GM19468 (cell line): ENCODE measurements at regions not wholly inside any gene's neighbourhood (a gene's known extent, or its start where the extent isn't known, plus 50 kb on each side); places are given as distances from the start of the nearest gene placed in this dataset.

Experiments
- ATAC-seq: cut with Tn5 transposase; IDR thresholded peaks from one replicate; pipeline ENCODE4 v1.9.1; 2021; ENCODE audit warnings: mild to moderate bottlenecking, moderate library complexity, moderate number of reproducible peaks; ENCODE audit not compliant: unreplicated experiment; ENCODE audit errors: extremely low read depth

DNA sequence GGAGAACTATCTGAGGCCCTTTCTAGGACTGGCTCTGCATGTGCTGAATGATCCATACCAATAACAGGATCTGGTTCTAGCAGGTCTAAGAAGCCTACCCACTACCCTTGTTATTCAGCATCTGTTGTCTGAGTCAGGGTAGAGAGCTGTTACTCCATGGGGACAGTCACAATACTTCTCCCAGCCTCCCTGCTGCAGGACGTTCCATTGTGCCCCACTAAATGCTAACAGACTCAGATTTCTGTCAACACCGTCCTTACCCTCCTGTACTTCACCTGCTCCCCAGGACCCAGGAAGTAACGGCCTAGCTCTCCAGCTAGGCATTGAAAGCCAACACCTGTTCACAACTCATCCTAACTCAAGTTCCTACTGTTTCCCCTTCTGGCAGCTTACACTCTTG is 719.7 kb upstream of the ID2 start:
- no peak for ATAC-seq

DNA sequence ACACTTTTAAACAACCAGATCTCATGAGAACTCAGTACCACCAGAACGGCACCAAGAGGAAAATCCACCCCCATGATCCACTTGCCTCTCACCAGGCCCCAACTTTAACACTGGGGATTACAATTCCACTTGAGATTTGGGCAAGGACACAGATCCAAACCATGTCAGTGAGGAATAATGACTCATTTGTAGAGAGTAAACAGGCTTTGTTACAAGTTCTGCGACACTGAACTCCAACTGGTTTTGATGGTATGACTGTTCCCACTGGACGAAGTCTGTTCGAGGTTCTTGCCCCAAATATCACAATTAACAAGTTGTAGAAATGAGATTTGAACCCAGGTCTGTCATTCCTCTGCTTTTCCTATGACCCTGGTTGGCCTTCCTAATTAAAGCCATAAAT is 718.1 kb upstream of the ID2 start:
- no peak for ATAC-seq

GRCh38 chr2:7966032-7966431 is 715.8 kb upstream of the ID2 start:
- no peak for ATAC-seq

DNA sequence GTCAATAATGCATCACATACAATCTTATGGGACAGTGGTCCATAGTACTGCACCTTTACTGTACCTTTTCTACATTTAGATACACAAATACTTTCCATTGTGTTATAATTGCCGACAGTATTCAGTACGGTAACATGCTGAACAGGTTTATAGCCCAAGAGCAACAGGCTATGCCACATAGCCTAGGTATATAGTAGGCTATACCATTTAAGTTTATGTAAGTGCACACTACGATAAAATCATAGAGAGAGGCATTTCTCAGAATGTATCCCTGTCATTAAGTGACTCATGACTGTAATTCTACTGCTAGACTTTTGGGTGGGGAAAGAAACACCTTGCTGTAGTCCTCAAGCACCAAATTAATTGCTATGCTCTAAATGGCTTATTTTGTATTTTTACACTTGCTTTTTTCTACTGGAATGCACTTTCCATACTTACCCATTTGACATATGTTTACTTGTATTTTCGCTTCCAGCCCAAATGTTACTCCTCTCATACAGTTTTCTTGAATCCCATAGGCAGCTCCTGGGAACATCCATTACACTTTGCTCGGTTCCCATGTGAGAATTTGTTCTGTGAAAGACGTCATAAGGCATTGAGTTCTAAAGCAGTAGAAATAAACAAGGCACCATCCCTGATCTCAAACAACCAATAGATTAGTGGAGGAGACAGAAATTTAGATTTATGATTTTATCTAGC is 714.0 kb upstream of the ID2 start:
- ATAC-seq, result no peak

DNA sequence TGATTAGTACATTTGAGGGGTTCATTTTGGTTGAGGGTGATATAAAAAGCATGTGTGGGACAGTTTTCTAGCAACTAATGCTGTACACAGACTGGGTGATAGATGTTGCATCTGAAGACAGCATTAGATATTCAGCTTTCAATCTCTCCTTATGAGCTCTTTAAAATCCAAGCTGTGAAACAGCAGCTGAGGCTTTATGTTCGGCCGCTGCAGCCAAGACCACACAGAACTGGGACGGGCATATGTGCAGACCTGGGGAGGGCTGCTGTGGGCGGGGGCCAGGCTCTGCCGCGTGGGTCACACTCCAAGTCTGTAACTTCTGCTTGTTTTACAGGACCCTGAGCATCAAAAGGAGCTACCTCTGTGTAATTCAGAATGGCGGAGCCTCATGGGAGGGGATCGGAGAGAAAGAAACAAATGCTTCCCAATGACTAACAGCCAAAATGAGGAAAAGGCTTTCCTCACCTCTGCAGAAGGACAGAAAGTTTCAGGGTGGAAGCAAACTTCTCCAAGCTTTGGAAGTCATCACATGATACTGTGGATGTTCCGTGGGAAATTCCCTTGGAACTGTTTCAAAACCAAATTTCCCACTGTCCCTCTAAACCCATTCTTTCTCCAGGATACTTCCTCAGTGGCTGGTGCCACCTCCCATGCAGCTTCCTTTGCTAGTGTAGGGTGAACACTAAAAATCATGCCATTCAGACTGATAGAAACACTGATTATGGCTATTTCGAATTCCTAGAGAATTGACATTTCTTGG is 711.9 kb upstream of the ID2 start:
- ATAC-seq, result no peak

- no peak for ATAC-seq
Measured at GRCh38 chr2:7971248-7971647, 710.6 kb upstream of the ID2 start.

DNA sequence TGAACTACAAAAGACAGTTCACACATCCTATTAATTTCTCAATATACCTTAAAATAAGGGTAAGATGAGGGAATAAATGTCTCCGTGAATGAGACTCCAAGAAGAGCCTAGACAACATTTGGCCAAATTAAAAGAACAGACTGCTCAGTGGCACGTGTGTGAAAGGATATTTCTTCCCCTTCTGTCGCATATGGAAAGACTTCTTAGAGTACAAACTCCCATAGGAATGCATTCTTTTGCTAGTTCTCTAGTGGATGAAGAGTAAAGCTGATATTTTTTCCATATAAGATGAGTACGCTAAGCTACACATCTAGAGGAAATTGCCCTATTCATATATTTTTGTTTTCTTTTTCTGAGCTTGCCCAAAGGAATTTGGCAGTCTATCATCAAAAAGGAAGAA is 710.0 kb upstream of the ID2 start:
- ATAC-seq, result no peak

GRCh38 chr2:7972670-7973069 is 709.2 kb upstream of the ID2 start:
- no peak for ATAC-seq

DNA sequence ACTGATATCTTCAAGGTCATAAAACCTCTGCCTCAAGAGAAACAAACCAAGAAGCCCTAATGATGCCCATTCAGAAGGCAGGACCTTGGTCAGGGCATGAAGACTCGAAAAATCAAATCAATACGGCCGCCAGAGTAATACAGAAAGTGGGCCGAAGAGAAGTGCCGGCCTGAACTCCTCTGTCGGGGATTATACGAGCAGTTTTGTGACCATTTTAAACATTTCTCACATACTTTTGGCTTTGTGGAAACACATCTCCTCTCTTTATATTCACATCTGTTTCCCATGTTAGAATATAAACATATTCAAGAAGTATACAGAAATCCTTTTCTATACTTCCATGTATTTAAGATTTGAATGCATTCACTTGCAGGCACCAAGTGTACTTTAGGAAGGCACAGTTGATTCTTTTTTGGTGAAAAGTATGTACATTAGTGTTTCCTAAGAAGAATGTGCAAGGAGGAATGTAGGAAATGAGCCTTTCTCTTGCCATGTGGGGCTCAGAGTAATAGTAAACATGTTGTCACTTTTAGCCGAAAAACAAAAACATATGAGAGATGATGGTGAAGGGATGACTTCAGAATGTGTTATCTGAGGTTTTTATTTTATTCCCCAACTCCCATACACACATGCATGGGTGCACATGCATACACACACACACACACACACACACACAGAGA is 707.9 kb upstream of the ID2 start:
- ATAC-seq, result no peak

- no peak for ATAC-seq
Measured at GRCh38 chr2:7974936-7975335, 706.9 kb upstream of the ID2 start.

- no peak for ATAC-seq
Measured at GRCh38 chr2:7976206-7976605, 705.6 kb upstream of the ID2 start.

DNA sequence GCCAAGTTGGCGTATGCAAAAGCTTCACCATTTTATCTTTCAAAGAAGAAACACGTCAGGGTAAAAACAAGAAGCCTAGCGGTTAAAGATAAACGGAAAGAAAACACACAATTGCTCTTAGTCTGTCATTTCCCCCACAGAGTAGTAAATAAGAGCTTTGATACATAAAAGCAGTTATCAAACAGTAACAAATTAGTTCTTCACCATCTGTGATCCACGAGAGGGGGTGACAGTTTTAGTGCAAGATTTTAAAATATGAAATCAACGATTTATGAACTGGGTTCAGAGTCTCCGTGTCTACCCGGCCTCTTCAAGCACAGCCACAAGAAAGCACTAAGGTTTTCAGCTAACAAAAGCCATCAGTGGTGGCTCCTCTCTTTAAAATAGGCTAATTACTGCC is 703.9 kb upstream of the ID2 start:
- ATAC-seq, result no peak

- no peak for ATAC-seq
Measured at GRCh38 chr2:7982054-7982453, 699.8 kb upstream of the ID2 start.

- no peak for ATAC-seq
Measured at GRCh38 chr2:7983451-7983850, 698.4 kb upstream of the ID2 start.

- ATAC-seq, result no peak
Measured at GRCh38 chr2:7983912-7984311, 697.9 kb upstream of the ID2 start.

GRCh38 chr2:7984693-7985353 is 697.0 kb upstream of the ID2 start:
- ATAC-seq, result no peak

DNA sequence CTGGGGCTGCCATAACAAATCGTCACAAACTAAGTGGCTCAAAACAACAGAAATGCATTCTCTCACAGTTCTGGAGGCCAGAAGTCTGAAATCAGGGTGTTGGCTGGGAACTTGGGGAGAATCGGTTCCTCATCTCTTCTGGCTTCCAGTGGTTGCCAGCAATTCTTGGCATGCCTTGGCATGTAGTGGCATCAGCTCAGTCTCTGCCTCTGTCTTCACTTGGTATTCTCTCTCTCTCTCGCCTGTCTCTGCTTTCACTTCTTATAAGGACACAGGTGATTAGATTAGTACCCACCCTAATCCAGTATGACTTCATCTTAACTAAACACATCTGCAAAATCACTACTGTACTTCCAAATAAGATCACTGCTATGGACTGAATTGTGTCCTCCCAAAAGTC is 695.4 kb upstream of the ID2 start:
- ATAC-seq, result no peak

- ATAC-seq, result no peak
Measured at GRCh38 chr2:7987992-7988391, 693.9 kb upstream of the ID2 start.

- ATAC-seq, result no peak
Measured at GRCh38 chr2:7988440-7988839, 693.4 kb upstream of the ID2 start.

DNA sequence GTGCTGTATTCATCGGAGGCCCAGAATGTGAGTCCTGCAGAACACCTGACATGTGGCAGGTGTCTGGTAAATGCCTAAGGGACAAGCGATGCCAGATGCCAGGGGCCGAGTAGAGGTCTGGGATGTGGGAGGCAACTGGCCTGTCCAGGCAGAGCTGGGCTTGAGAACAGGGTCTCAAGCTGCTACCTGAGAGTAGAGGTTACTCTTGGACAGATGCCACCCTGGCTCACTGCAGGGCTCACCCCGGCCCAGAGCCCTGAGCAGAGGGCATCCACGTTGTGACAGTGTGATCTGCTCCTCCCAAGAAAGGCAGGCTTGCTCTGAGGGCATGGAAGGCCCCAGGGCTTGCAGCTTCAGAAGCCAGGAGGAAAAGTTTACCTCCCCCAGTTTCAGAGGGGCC is 692.0 kb upstream of the ID2 start:
- no peak for ATAC-seq
